ENCODE measurements at regions not wholly inside any gene's neighbourhood (a gene's known extent, or its start where the extent isn't known, plus 50 kb on each side); places are given as distances from the start of the nearest gene placed in this dataset.

DNA sequence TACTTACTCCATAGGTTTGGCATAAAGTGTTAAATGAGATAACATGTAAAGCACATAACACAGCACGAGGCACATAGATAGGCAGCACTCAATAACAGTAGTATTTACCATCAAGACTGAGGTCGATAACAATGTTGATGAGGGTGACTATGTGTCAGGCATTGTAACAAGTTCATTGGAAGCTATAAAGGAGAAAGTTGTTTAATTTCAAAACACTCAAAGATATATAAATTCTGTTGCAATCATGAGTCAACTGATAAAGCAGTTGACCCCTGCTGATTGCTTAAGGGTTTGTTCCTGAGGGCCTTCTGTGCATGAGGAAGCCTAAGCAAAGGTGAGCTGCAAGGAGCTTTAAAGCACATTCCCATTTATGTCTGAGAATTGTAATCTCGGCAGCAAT lies 760.5 kb downstream of the SATB2 start:
- DNase-seq, result no peak

DNA sequence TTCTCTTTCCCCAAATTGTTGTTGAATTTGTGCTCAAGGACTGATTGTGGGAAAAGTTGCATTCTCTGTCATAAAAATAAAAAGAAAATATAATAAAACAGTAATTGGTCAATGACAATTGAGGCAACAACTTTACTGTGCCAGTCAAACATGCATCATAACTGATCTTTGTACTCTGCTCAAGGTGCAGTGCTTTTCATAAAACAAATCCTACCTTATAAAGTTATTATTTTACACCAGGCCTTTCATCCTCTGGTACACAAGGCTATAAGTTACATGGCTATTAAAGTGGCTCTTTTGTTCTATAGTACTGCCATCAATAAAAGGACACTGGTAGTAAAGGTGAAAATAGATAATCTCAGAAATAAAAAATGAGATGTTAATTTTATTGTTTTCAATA lies 761.9 kb downstream of the SATB2 start:
- DNase-seq, result no peak

DNA sequence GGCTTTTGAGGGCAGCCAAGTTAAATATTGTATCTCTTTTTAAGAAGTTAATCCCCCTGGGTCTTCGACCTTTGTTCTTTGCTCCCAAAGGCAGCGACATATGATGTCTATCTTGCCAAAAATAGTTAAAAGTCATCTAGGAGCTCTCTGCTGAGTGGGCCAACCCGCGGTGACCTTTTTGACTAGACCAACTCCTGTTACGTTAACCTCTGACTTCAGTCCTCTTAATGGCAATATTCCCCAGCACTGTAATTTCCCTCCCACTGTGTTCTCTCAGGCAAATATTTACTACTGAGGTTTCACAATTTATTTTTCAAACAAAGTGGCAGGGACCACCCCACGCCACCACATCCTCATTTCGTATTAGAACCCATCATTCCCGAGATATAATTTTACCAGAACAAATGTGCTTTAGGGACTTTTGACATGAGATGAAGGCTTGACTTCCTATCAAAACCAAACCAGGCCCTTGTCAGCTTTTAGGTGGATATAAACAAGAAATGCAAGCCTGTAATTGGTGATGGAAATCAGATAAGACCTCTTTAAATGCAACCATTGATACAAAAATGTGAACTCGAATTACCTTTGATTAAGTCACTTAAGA lies 764.7 kb downstream of the SATB2 start:
- no peak for DNase-seq

DNA sequence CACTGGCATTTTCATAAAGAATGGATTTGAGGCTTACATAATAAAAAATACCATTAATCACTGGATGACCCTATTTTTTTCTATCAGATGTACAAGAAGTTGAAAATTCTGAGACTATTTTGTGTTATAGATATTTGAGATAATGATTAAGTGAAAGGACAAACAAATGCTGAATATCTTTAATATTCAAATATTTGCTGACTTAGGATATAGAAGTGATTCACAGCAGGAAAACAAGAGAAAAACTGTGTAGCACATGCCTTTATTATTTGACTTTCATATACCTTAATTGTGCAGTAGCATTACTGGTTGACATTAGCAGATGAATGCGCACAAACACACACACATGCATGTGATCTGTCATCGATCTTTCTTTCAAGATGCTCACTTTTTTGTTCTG lies 766.5 kb downstream of the SATB2 start:
- DNase-seq, result no peak

DNA sequence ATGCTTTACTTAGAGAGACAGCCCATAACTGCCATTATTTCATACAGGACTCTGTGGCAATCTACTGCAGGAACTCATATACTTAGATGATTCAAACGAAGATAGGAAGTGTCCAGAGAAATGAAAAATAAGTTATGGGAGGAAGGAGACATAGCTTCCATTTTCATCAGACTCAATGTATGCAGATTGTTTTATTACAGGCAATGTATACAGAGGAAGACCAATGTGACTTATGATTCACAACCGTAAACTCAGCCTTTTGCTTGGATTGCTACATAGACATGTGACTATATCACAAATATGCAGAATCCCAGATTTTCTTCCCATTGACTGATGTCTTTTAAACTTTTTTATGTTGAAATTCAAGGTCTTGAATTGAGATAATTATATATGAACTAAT lies 793.4 kb downstream of the SATB2 start:
- DNase-seq, result no peak

DNA sequence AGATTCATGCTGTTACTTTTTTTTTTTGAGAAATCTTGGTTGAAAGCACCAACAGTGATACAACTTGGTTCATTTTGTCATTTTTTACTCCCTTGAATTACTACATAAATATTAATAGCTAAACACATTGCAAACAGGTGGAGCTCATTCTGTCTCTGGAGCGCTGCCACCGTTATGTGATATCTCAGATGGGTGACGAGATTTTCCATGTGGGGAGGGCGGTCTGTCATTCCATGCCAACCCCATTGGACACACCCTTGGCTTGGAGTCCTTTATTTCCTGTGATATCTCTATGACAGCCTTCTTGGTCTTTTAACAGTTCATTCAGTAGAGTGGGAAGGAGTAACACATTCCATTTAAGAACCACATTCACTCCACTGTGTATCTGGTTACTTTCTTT lies 794.8 kb downstream of the SATB2 start:
- DNase-seq, result no peak

DNA sequence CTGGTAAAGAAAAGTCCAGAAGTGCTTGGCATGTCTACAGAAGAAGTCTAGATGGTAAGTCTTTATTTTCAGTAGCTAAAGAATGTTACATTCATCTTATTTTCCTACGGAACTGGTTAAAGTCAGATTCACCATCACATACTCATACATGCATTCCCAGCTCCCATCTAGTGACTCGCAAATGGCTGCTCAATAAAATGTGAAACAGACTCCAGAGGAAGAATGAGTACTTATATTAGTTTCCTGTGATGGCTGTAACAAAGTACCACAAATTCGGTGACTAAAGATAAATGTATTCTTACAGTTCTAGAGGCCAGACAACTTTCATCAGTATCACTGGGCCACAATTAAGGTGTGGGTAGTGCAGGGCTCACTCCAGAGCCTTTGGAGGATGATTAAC lies 797.2 kb downstream of the SATB2 start:
- DNase-seq, result no peak

DNA sequence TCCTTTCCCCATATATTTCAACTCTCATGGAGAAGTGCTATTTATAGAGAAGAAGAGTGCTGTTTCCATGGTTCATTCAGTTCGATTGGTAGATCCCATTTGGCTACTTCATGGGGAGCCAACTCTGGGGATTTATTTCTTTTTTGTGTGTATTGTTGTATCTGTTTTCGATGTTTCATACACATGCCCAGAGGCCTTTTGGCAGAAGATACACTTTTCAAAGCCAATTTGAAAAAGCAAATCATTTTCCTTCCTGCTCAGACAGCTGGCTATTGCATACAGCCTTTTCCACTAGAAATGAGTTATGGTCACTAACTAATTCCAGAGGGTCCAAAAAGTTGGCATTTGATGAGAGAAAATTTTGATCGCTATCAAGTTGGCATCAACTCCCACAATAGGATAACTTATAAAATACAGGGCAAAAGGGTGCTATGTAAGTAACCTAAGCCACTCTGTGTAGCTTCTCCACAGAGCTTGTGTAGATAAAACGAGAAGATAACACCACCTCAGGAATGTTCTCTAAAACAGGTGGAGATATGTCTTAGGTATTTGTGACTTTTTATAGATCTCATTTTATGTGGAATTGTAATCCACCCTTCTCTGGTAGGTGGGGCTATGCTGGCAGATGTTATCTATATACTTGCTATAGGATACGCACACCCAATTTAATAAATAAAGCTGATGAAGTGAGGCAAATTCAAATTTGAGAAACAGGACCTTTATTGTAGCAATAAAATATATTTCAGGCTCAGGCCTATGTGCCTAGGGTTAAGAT lies 798.5 kb downstream of the SATB2 start:
- DNase-seq, result no peak

DNA sequence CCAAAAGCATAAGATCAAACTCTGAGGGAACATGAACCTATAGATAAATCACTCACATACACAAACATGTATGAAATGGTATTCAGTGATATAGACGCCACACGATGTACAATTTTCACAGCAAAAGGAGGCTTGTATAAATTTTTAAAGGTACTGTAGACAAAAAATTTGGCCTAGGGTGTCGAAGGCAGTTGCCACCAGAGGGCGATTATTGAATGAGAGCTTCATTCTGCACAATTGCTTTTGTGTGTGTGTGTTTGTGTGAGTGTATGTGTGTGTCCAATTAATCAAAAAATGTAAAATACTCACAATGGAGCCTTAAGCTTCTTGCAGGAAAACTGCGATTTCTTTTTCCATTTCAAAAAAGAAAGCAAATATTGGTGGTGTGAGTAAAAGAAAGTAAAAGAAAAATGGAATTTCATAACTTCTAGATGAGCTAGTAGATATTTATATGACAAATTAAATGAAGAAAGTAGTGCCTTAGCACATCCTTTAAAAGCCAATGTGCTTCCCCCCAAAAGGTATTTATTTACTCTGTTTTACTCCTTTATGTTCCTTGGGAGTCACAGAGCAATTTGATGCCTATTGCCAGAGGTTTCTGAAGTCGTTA lies 800.1 kb downstream of the SATB2 start:
- DNase-seq, result peak in 1 of 2 experiments; percentile 38

DNA sequence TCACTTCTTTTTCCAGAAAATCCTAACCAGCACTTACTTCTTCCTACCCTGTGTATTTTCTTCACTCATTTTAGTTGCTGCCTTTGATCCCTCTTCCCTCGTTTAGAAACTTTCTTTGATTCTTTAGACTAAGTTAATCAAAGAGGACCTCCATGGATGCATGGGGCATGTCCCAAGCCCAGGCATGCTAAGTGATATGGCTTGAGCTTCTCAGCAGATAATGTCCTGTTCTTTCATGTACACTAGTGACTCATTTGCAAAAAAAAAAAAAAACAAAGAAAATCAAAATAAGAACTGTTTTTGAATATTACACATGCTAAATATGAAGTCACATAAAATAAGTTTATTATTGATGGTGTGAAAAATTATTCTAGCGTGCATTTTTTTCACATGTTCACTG lies 800.9 kb downstream of the SATB2 start:
- DNase-seq, result no peak

DNA sequence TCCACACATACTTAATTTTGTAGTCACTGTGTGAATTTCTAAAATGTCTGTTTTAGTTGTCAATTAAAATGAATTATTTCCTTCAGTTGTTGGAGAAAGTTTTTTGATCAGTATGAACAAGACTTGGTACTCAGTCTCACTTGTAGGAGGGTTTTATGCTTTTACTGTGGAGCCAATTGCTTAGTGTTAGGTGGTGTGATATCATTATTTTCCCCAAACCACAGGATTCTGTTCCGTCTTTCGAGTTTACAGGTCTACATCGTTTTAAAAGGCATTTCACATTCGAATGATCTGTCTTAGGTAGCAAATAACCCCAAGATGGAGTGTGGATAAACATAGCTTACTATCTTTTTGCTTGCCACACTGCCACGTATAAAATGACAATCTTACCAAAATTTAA lies 803.1 kb downstream of the SATB2 start:
- no peak for DNase-seq

DNA sequence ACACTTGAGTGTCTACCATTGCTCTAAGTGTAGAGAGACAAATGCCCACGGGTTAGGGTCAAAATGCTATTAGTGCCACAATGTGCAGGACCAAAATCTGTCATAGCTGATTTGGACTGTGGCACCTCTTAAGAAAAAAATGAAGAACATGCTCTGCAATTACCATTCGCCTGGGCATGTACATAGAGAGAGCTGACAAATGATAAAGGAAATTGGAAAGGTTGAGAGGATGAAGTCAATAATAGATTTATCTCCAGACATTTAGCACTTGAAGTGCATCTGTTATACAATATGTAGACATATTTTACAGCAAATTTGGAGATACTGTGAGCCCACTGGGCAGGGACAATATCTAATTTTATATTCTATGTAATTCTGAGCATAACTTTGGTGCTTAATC lies 804.4 kb downstream of the SATB2 start:
- DNase-seq, result no peak

DNA sequence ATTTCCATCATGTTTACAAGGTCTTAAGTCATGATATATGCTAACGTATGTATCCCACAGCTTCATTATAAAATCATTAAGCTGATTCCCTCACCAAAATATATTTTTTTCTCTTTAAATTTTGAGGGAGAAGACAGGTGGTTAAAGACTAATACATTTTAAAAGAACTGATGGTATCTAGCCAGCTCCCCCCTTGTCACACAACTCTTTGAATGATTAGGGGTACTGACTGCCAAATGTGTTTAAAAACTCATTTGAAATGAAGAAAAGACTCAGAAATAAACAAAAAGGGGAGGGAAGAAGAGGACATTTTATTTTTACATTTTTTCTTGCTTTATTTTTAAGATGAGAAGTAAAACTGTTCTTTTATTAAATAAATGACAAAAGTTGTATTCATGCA lies 805.3 kb downstream of the SATB2 start:
- DNase-seq, result no peak

DNA sequence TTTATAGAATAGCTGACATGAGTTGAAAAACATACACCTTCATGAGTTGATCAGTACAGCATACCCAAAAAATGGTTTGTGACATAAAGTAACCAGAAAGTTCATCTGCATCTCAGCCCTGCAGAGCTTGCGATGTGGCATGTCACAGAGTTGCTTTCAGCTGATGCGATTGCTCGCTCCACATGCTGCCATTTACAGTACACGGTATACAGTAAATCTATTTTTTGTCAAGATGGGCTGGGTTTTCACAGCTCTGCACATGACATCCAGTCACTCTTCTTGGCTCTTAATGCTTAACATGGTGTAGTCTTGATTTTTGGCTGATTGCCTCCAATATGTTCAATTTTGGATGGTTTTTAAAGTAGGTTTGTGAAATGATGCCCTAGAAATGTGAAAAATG lies 811.9 kb downstream of the SATB2 start:
- no peak for DNase-seq

DNA sequence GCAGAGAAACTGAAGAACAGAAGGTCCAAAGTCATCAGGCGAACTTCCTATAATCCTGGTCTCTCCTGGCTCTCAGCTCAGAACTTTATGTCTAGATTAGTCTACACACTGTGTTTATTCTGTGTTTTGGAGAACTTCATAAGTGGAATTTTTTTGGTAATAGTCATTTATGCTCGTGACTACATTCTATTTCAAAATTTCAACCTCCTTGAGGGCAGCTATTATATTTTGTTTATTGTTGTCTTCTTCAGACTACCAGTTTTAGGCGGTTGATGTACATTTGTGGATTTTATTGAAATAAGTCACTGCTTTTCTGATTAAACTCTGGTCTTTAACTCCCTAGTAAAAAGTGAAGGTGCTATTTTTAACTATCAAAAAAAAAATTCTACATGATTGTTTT lies 816.6 kb downstream of the SATB2 start:
- DNase-seq, result no peak

DNA sequence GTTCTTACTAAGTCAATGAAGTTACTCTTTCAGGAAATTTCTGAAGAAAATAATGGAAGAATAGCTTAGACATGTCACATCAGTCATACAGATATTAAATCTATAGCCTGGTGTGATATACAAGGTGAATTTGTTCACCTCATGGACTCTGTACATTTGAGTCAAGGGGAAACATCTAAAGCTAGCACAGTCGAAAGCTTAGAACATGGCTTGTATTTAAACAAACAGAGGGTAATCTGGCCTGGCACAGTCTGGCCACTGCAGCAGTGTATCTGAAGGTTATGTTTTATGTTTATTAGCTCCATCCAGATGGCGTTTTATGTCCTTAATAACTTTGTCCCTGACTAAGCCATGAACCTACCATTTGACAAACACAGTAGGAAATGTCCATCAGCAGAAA lies 817.3 kb downstream of the SATB2 start:
- DNase-seq, result peak; percentile 8 to 52

DNA sequence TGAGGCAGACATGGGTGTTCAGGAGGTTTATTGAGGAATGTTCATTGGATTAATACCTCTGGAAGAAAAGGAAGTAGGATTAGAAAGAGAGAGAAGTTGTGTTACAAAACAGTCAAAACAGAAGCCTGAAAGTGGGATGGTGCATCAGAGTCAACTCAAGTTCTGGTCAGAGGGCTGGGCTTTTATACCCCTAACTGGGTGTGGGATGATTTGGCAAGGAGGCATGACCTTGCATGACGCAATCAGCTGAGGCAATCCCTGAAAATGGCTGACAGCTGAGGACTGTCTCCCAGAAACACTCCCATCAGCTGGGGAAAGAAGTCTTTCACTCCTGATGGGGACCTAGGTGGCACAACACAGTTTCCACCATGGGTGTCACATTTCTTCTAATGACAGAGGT lies 818.2 kb downstream of the SATB2 start:
- no peak for DNase-seq

DNA sequence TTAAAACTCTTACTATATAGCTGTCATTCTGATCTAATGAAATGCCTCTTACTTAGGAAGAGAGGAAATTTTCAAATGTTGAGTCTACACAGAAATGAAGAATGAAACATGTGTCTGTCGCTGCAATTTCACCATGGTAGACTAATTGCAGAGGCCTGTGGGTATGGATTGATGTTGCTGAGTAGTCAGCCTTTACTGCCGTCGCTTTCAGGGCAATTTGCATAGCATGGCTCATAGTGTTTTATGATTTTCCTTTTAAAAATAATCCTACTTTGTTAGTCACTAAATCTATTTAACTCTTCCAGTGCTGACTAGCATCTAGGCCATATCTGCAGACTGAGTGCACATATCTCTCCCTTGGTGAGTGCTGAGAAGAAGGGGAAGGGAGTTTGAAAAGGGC lies 819.2 kb downstream of the SATB2 start:
- DNase-seq, result no peak

DNA sequence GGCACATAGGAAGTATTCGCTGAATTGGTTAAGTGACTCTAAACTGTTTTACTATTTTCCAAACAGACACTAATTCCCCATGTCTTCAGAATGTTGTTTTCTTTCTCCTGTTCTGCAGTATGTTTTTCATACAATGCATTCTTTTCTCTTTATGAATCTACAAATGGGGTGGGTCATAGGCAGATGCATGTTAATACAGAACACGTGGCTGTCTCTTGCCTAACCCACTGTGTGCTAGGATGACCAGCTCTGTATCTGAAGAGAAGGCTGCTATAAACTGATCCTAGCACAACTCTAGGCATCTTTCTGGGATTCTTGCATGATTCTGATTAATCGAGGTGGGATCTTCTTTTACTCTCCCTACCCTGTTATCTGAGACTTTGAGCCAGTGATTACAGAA lies 826.0 kb downstream of the PLCL1 start:
- DNase-seq, result no peak

DNA sequence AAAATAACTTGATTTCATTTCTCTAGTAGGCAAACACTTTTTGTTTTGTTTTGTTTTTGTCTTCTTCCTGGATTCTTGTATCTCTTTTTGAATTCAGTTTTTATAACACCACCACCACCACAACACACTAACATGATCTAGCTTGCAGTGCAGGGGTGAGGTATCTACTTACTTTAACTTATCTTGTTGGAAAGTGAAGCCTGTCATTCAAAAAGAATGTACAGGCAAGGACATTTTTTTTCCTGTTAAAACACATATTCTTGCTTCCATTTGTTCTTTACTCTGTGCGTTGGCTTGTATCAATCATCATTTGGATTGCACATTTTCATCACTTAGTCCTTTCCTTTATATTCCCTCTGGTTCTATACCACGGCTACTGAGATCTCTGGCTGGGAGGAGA lies 824.2 kb downstream of the PLCL1 start:
- no peak for DNase-seq

DNA sequence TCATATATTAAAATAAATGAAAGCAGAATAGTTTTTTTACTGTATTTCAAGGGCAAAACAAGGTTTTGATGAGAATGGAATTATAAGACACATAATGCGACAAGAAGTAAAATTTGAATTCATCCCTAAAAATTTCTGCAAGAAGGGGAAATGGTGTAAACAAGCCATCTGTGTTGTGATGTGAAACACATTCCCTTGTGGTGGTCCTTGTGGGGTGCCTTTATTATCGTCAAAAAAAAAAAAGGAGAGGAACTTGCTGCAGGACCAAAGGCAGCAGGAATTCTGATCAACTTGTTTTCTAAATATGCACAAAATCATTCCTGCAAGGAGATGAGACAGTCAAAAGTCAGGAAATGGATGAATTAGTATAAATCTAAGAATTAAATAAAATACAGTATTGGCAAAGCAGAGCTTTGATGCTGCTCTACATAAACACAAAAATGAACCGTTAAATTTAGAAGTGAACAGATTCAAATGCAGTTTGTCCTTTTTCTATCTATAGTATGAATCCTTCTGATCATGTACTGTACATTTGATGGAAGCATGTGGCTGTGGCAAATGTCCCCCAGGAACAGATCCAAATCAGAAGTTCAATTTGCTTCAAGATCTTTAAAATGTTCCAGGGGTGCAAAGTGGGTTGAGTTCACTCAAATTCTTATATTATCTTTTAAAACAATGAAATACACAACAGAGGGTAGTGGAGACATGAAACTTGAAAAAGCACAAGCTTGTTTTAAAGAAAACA lies 818.8 kb downstream of the PLCL1 start:
- DNase-seq, result no peak

DNA sequence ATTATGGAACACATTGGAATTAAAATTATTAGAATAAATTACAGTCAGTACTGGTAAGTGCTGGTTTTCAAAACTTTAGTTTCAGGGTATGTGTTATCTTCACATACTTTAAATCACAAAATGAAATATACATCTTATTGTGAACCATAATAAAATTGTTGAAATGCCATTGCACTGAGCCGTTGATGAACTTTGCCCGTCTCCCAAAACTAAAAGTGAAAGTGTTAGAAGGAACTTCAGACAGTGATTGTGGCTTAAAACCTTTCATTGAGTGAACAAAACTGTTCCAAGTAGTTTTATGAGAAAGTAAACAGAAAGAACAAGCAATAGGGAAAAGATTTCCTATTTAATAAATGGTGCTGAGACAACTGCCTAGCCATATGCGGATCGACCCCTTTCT lies 811.6 kb downstream of the PLCL1 start:
- DNase-seq, result no peak

DNA sequence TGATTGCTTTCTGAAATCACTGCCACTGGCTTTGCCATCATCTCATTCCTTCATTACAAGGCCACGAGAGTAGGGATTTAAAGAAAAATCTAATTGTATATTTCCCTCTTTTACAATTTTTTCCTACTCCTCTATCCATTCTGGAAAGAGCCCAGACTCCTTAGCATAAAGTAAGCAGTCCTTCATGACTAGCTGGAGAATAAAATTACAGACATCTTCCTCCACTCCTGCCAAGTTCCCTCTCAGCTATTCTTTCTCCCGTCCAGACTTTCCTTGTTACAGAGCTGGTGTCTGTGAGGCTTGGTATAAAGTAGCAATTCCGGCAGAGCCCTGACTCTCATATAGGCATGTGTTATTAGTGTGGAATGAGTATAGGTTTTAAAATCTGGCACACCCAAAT lies 806.8 kb downstream of the PLCL1 start:
- no peak for DNase-seq

DNA sequence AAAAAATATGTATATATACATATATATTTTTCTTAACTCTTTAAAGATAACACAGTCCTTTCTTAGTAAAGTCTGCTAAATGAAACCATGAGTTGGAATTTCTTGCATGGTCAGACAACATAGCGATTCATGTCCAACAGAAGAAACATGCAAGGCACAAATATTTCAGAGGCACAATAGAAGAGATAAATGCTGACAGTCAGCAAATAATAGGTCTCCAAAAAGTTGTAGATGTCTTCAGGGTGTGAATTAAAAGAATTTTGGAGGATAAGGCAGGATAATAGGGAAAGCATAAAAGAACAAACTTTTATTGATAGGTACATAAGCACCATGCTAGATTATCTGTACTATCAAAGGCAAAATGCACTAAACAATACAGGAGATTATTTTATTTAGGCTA lies 800.2 kb downstream of the PLCL1 start:
- DNase-seq, result no peak

Measured in NCI-H524 (cell line).